HEK293 (cell line): ENCODE measurements at regions not wholly inside any gene's neighbourhood (a gene's known extent, or its start where the extent isn't known, plus 50 kb on each side); places are given as distances from the start of the nearest gene placed in this dataset.
A peak's percentile ranks its signal among the peaks of the same experiment; 100 is the strongest.

Experiments used
- CTCF ChIP-seq: fragments of 450-650 bp; formaldehyde crosslinking; IDR thresholded peaks from 2 replicates; pipeline ENCODE4 v1.5.1; 2016; ENCODE audit warnings: missing biosample characterization, missing genetic modification characterization
- SALL2 ChIP-seq: fragments of 450-650 bp; formaldehyde crosslinking; IDR thresholded peaks from 2 replicates; pipeline ENCODE4 v1.5.0; 2017; ENCODE audit warnings: missing biosample characterization, mild to moderate bottlenecking, missing genetic modification characterization, borderline replicate concordance
- ZBTB49 ChIP-seq: fragments of 450-650 bp; formaldehyde crosslinking; IDR thresholded peaks from 2 replicates; pipeline ENCODE4 v1.5.1; 2016; ENCODE audit warnings: missing biosample characterization, missing genetic modification characterization, low read depth

GRCh38 chr14:101235335-101236103 lies 325.8 kb upstream of the DIO3 start:
- TF ChIP-seq SALL2 (tag by site-specific recombination) (no peak), ZBTB49 (tag by site-specific recombination) (no peak), CTCF (tag by site-specific recombination) (peak; percentile 71)
